Fibroblast of skin of right quadriceps (primary cell): ENCODE measurements at regions not wholly inside any gene's neighbourhood (a gene's known extent, or its start where the extent isn't known, plus 50 kb on each side); places are given as distances from the start of the nearest gene placed in this dataset.

Experiments
- DNase-seq: peaks from one replicate; pipeline ENCODE4 v3.0.0-alpha.2; 2013

- no peak for DNase-seq
These were observed 487.4 kb downstream of the EIPR1 start for GRCh38 chr2:2890246-2890645.

- DNase-seq = no peak
These were observed 488.0 kb downstream of the EIPR1 start for GRCh38 chr2:2889646-2890045.

GRCh38 chr2:2889141-2889540, 488.5 kb downstream of the EIPR1 start:
- no peak for DNase-seq

- DNase-seq = no peak
These were observed 489.7 kb downstream of the EIPR1 start for GRCh38 chr2:2887772-2888387.

GRCh38 chr2:2886922-2887321, 490.7 kb downstream of the EIPR1 start:
- no peak for DNase-seq

GRCh38 chr2:2881499-2881898, 496.1 kb downstream of the EIPR1 start:
- DNase-seq = no peak

- DNase-seq = no peak
These were observed 496.7 kb downstream of the EIPR1 start for GRCh38 chr2:2880938-2881337.

- DNase-seq = no peak
These were observed 497.8 kb downstream of the EIPR1 start for GRCh38 chr2:2879781-2880180.

- DNase-seq = no peak
These were observed 498.5 kb downstream of the EIPR1 start for GRCh38 chr2:2879071-2879470.

- DNase-seq = no peak
These were observed 500.2 kb downstream of the EIPR1 start for GRCh38 chr2:2877427-2877826.

GRCh38 chr2:2876331-2877221, 501.0 kb downstream of the EIPR1 start:
- no peak for DNase-seq

- no peak for DNase-seq
These were observed 501.8 kb downstream of the EIPR1 start for GRCh38 chr2:2875831-2876230.

- no peak for DNase-seq
These were observed 502.3 kb downstream of the EIPR1 start for GRCh38 chr2:2875296-2875695.

- DNase-seq = no peak
These were observed 502.8 kb downstream of the EIPR1 start for GRCh38 chr2:2874805-2875204.

- no peak for DNase-seq
These were observed 503.3 kb downstream of the EIPR1 start for GRCh38 chr2:2874341-2874740.

GRCh38 chr2:2873450-2873811, 504.2 kb downstream of the EIPR1 start:
- no peak for DNase-seq

- DNase-seq = no peak
These were observed 504.7 kb downstream of the EIPR1 start for GRCh38 chr2:2872713-2873449.

- DNase-seq = no peak
These were observed 505.4 kb downstream of the EIPR1 start for GRCh38 chr2:2872309-2872617.

- DNase-seq = no peak
These were observed 505.9 kb downstream of the EIPR1 start for GRCh38 chr2:2871480-2872308.

GRCh38 chr2:2870106-2870505, 507.5 kb downstream of the EIPR1 start:
- no peak for DNase-seq

- no peak for DNase-seq
These were observed 508.1 kb downstream of the EIPR1 start for GRCh38 chr2:2869553-2869952.

GRCh38 chr2:2868085-2868484, 509.5 kb downstream of the EIPR1 start:
- no peak for DNase-seq

- no peak for DNase-seq
These were observed 510.1 kb downstream of the EIPR1 start for GRCh38 chr2:2867397-2867979.
